GM21825 (cell line): ENCODE measurements at regions not wholly inside any gene's neighbourhood (a gene's known extent, or its start where the extent isn't known, plus 50 kb on each side); places are given as distances from the start of the nearest gene placed in this dataset.
A peak's percentile ranks its signal among the peaks of the same experiment; 100 is the strongest.

Source experiments
- ATAC-seq: cut with Tn5 transposase; IDR thresholded peaks from one replicate; pipeline ENCODE4 v1.9.1; 2021; ENCODE audit warnings: mild to moderate bottlenecking, moderate library complexity; ENCODE audit not compliant: unreplicated experiment

DNA sequence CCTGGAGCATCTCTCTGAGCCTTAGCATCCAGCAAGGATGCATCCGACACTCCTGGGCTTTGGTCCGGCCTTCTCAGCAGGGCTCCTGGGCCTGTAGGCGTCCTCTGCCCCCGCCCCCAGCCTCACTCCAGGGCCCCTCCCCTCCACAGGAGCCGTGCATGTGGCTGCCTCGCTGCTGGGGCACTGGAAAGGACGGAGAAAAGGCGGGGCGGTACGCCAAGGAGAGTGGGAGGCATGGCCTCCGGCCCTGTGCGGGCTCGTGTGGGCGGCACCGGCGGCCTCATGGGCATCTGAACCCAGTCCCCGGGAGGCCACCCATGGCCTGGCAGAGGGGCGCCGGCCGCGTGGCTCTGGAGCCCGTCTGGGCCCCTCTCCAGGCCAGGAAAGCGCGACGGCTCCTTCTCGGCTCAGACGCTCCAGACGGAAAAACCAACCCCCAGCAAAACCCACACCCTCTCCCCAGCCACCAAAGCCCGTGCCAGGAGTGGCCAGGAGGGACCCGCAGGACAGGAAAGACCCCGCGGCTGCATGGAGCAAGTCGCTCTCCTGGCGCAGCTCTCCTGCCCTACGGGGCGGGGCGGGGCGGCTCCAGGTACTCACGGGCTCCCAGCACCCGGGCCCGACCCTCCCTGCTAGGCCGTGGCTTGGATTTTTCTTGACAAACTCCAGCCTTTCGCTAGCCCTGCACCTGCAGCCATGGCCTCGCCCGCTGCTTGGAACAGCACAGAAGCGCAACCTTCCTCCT is 419.9 kb downstream of the QKI start:
- no peak for ATAC-seq

GRCh38 chr6:163831736-163832135 is 417.2 kb downstream of the QKI start:
- no peak for ATAC-seq

GRCh38 chr6:163830641-163831040 is 416.1 kb downstream of the QKI start:
- ATAC-seq = no peak

DNA sequence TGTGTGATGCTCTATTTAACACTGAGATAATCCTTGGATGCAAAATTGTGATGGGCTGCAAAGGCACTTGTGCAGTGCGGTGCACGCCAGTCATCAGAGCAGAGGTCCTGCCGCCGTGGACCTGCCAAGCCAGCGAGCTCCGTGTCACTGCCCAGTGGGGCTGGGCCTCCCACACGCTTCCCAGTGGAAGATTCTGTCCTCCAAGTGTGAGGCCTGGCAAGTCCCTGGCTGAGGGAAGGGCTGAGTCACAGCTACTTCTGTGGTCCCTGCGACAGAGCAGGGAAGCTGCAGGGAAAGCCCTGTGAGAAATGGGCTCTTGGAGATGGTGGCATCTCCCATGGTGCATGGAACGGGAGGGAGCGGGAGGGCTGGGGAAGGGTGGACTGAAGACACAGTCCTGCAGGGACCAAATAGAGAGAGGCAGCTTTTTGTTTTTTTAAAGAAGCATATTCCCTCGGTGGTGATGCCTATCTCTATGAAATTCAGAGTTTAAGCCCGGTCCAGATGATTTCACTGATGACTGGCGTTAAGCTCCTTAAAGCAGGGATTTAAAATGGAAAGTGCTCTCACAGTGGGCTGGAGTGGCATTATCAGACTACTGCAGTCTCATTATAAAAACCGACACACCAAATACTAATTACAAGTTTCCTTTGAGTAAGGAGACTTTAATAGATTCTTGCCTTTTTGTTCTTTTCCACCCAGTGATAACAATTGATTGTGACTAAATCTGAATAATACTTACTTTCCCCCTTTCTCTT is 413.7 kb downstream of the QKI start:
- ATAC-seq = no peak

- ATAC-seq = no peak
These were observed 412.6 kb downstream of the QKI start for GRCh38 chr6:163827143-163827542.

GRCh38 chr6:163826629-163827028 is 412.1 kb downstream of the QKI start:
- no peak for ATAC-seq

DNA sequence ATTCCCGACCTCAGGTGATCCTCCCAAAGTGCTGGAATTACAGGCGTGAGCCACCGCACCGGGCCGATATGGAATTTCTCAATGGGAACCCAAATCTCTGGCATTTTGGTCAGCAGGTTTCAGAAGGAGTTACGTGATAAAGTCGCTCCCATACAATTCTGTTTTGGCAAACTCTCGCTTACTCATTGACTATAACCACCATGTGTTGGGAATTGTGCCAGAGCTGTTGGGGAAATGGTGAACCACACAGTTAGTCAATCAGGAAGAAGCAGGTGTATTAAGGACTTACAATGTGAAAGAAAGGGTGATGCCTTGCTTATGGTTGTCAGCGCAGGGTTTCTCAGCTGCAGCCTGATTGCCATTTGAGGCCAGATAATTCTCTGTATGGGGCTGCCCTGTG is 410.5 kb downstream of the QKI start:
- ATAC-seq = no peak

DNA sequence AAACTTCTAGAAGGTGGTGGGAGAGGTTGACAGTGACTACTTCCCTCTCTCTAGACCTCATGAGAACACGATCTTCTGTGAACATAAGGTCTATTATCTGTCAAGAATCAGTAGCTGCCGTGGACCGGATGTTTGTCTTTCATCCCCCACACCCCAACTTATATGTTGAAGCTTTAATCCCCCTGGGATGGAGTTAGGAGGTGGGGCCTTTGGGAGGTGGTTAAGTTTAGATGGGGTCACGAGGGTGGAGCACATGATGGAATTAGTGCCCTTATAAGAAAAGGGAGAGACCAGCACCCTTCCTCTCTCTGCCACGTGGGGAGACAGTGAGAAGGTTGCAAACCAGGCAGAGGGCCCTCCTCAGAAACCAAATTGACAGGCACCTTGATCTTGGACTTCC is 409.1 kb downstream of the QKI start:
- no peak for ATAC-seq

DNA sequence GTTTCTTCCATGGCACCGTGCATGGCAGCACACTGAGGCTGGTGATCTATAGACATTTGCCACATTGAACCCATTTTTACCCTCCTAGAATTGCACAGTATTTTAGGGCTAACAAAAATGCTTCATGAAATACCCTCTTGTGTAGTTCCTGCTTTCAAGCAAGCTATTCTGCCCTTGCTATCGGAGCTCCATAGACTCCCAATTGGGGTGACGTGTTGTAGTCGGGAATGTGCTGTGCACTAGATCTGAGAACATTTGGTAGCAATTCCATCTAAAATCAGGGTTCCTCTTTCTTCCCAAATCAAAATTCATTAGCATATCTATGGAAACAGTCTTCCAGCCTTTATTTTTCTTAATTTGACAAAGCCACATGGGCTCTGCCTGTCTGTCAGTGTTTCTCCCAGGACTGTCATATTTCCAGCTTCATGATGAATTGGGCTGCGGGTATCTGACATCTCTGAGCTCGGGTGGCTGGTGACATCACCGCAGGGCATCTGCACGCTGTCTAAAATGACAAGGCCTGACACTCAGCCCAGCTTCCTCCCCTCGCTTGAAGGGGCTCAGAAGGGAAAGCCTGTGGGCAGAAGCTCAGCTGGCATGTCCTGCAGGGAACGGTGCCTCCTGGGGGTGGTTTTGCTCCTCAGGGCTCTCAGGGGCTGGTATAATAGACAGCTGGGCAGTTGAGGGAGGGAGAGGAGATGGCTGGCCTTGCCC is 406.4 kb downstream of the QKI start:
- ATAC-seq = no peak

GRCh38 chr6:163820171-163820570 is 405.7 kb downstream of the QKI start:
- no peak for ATAC-seq

GRCh38 chr6:163818719-163819118 is 404.2 kb downstream of the QKI start:
- no peak for ATAC-seq

- ATAC-seq = no peak
These were observed 401.9 kb downstream of the QKI start for GRCh38 chr6:163816441-163816840.

DNA sequence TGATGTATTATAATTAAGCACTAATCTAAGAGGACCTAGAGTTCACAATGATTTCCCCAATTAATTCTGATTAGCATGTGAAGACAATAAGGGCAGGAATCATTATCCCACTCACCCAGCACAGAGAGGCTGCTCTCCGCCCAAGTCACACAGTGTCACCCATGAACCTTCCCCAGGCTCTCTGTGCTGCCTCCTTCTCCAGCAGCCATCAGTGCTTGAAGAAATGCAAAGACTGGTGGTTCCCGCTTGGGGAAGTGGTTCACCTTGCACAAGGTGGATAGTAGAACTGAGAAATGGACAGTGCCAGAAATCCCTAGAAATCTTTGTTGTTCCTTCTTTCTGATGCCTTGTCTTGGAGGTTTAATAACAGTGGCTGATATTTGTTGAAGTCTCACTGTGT is 401.3 kb downstream of the QKI start:
- ATAC-seq = no peak

DNA sequence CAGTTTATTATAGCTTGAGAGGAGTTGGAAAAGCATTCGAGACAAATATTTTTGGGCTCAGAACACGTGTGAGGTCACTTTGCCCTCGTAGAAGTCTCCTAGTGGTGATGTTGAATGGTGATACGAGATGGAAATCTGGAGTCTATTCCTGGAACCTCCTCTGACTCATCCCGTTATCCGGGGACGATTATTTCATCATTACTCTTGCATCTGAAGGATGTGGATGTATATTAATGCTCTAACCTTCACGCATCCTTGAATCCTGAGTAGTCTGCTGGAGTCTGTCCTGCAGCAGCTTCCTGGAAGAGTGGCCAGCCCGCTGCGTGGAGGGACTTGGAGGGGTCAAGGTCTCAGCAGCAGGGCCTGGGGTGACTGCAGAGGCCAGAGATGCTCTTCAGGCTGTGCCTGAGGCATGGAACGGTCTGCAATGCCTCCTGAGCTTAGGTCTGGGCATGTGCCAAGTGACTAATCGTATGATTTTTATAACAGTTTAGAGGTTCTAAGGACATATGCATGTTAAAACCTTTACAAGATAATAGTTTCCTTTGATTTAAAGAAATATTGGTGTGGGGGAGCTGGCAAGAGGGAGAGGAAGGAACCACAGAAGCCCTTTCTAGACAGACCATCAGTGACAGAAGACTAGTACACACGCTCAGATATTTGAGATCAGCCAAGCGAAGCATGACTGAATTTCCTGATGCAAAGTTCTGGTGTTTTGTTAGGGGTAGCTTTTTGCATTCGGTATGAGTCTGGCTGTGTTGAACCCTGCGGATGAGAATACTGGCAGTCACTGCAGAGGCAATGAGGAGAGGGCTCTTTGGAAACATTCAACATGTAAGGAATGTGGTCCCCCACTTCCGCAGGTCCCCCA is 400.2 kb downstream of the QKI start:
- ATAC-seq = peak; percentile 72

- ATAC-seq = peak; percentile 58
These were observed 399.5 kb downstream of the QKI start for GRCh38 chr6:163813979-163814493.

- no peak for ATAC-seq
These were observed 396.8 kb downstream of the QKI start for GRCh38 chr6:163811317-163811716.

DNA sequence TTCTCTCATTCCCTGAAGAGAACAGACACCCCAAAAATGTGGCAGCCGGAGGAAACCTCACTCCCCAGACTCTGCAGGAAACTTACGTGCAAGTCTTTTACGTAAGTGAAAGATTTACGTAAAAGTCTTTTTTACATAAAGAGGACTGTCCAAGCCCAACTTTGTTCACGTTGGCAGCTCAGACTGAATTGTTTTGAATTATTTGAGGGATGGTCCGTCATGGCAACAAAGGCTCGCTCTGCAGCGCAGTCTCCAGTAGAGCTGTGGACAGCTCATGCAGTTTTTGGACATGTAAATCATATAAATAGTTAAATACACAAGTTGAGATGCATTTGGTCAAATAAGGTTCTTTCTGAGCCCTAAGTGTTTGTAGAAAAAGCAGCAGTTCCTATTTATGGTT is 394.8 kb downstream of the QKI start:
- ATAC-seq = no peak

DNA sequence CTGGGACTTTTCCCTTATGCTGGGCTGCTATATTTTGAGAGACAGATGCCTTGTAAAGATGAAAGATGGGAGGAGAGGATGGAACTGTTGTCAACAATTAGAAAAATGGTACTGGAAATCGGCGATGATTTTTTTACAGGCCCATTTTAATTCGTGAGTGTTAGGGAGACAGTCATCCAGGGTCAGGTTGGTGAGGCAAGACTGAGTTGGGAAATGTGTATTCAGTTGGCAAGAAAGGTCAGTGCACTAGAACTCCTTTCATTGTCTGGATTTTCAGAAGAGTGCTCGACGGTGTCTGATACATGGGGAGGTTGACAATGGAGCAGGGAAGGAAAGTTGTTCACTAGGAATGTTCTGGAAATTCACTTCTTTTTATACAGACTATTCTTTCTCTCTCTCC is 394.4 kb downstream of the QKI start:
- no peak for ATAC-seq

- ATAC-seq = no peak
These were observed 393.7 kb downstream of the QKI start for GRCh38 chr6:163808231-163808630.

GRCh38 chr6:163806755-163807499 is 392.4 kb downstream of the QKI start:
- no peak for ATAC-seq
